BE2C (cell line): ENCODE measurements at regions not wholly inside any gene's neighbourhood (a gene's known extent, or its start where the extent isn't known, plus 50 kb on each side); places are given as distances from the start of the nearest gene placed in this dataset.

Experiments
- DNase-seq: peaks from one replicate; pipeline ENCODE4 v3.0.0-alpha.2; 2020
- H3K27me3 ChIP-seq: fragments of 250-450 bp; sonication (Bioruptor Pico); 2 replicates; pipeline ENCODE4 v1.5.1; 2020; ENCODE audit warnings: mild to moderate bottlenecking
- H3K36me3 ChIP-seq: fragments of 250-450 bp; sonication (Bioruptor Pico); 2 replicates; pipeline ENCODE4 v1.5.1; 2020; ENCODE audit warnings: mild to moderate bottlenecking
- H3K4me1 ChIP-seq: fragments of 250-450 bp; sonication (Bioruptor Pico); 2 replicates; pipeline ENCODE4 v1.5.1; 2020
- H3K4me3 ChIP-seq: 2 replicates; pipeline ENCODE4 v1.5.1; 2011; ENCODE audit warnings: low read depth, low read length
- H3K9me3 ChIP-seq: fragments of 250-450 bp; sonication (Bioruptor Pico); 2 replicates; pipeline ENCODE4 v1.5.1; 2020
- TF ChIP-seq, protein P1 (sequence below): IDR thresholded peaks from 2 replicates; pipeline ENCODE4 v1.5.1; 2012; ENCODE audit warnings: mild to moderate bottlenecking, low read depth, low read length

DNA sequence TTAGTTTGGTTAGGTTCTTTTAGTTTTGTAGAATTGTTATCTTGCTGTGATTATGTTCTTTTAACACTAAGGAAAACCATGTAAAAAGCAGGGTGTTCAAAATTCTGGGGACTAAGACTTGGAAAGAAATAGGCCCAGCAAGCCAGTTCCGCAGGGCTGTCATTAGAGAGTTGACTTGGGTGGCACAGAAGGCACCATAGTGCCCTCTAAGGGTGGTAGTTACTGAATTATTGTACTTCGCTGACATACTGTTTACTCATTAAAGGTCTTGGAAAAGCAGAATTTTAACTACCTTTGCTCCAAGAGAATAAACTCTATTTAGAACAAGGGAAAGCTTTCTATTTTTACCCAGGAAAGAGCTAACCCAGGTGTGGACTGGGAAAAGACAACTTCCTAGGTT is 86.5 kb downstream of the OTUD1 start:
- no peaks in the 10 kb centered on the region for H3K4me1 ChIP-seq
- TF ChIP-seq, protein P1, sequence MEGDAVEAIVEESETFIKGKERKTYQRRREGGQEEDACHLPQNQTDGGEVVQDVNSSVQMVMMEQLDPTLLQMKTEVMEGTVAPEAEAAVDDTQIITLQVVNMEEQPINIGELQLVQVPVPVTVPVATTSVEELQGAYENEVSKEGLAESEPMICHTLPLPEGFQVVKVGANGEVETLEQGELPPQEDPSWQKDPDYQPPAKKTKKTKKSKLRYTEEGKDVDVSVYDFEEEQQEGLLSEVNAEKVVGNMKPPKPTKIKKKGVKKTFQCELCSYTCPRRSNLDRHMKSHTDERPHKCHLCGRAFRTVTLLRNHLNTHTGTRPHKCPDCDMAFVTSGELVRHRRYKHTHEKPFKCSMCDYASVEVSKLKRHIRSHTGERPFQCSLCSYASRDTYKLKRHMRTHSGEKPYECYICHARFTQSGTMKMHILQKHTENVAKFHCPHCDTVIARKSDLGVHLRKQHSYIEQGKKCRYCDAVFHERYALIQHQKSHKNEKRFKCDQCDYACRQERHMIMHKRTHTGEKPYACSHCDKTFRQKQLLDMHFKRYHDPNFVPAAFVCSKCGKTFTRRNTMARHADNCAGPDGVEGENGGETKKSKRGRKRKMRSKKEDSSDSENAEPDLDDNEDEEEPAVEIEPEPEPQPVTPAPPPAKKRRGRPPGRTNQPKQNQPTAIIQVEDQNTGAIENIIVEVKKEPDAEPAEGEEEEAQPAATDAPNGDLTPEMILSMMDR: peak; percentile 12; the same call in 1 of the 2 replicates
- H3K27me3 ChIP-seq: no peaks in the 10 kb centered on the region
- H3K4me3 ChIP-seq: no peak overlapping the region
- no peak for DNase-seq
- no peaks in the 10 kb centered on the region for H3K36me3 ChIP-seq
- H3K9me3 ChIP-seq: no peaks in the 10 kb centered on the region

DNA sequence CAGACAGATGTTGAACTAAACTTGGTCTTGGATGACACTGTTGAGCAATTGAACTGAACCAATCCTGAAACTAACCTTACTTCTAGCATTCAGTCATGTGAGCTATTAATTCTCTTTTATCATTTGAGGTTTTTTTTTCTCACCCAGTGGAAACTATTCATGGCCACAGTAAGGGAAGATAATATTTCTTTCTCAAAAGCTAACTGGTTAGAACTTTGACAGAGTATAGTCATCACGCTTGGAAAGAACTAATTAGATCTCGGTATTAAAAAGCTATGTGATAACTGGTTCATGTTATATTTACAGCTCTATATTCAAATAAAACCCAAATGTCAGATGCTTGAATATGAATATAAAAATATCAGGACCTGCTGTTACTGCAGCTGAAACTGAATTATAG is 89.5 kb downstream of the OTUD1 start:
- DNase-seq: no peak
- TF ChIP-seq, protein P1: no peak
- Histone ChIP-seq H3K4me3 (no peak overlapping the region), H3K9me3 (no peaks in the 10 kb centered on the region), H3K27me3 (no peaks in the 10 kb centered on the region), H3K4me1 (no peaks in the 10 kb centered on the region), H3K36me3 (no peaks in the 10 kb centered on the region)

DNA sequence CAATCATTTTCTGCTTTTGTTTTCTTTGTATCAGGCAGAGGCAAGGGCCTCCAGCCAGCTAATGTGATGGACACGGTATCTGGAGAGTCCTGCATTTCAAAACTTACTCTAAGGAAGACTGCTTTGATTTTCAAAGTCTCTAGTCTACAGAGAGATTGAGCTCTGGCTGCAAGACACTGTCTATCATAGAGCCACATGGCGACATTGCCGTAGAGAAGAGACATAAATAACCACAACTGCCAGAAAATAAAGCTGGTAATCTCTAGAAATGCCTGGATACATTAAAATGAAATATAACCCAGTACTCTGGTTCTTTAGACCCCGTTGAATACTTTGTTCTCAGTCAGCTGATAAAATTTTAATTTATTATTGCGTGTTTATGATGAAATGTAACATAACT is 90.8 kb downstream of the OTUD1 start:
- TF ChIP-seq, protein P1: no peak
- no peaks in the 10 kb centered on the region for H3K9me3 ChIP-seq
- H3K27me3 ChIP-seq: no peaks in the 10 kb centered on the region
- no peaks in the 10 kb centered on the region for H3K36me3 ChIP-seq
- no peaks in the 10 kb centered on the region for H3K4me1 ChIP-seq
- DNase-seq: no peak
- no peak overlapping the region for H3K4me3 ChIP-seq

DNA sequence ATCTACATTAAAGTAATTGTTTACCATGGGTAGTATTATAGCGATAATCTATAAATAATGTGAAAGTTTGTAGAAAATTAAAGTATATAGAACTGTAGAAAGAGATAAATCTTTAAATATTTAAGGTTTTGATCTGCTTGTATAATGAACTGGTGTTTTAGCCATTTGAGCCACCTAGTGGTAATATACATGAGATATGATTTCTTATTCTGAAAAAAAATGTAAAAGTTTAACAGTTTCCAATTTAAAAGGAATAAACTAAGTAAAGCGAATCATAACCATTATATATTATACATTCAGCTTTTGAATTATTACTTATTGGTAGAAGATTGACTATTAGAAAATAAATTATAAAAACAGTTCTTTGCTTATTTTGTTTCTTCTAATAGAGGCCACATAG is 91.2 kb downstream of the OTUD1 start:
- no peaks in the 10 kb centered on the region for H3K27me3 ChIP-seq
- H3K4me1 ChIP-seq: no peaks in the 10 kb centered on the region
- no peak for DNase-seq
- no peaks in the 10 kb centered on the region for H3K9me3 ChIP-seq
- TF ChIP-seq, protein P1: no peak
- H3K36me3 ChIP-seq: no peaks in the 10 kb centered on the region
- H3K4me3 ChIP-seq: no peak overlapping the region

DNA sequence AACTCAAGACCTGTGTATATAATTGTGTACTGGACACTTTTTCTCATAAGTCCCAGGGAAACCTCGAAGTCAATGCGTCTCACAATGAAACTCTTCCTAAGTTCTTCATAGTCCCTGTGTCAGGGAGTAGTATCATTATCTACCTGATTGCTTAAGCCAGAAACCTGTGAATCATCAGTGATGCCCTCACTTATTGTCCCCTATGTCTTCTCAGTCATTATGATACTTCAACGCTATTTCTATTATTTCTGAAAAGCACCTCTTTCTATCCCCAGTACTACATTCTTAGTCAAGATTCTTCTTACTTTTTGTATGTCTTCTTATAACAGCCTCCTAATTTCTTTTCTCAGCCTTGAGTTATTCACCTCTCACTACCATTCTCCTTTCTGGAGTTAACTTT is 94.3 kb downstream of the OTUD1 start:
- no peaks in the 10 kb centered on the region for H3K36me3 ChIP-seq
- H3K4me3 ChIP-seq: no peak overlapping the region
- TF ChIP-seq, protein P1: no peak
- H3K27me3 ChIP-seq: no peaks in the 10 kb centered on the region
- H3K9me3 ChIP-seq: no peaks in the 10 kb centered on the region
- no peak for DNase-seq
- no peaks in the 10 kb centered on the region for H3K4me1 ChIP-seq

DNA sequence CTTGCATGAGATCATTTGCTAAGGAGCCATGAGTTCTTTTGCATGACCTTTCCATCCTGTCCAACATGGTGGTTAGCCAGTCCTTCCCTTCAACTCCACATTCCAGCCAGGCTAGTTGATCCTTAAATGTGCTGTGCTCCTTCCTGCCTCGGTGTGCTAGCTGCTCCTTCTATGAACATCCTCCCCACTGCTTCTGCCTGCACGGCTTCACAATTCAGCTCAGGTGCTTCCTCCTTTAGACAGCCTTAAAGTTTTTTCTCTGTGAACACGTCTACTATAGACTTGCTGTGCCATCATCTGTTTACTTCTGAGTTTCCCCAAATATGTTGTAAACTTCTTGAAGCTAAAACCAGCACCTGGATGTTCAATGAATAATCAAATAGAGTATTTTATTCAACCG is 95.5 kb downstream of the OTUD1 start:
- no peak overlapping the region for H3K4me3 ChIP-seq
- H3K27me3 ChIP-seq: no peaks in the 10 kb centered on the region
- TF ChIP-seq, protein P1: no peak
- H3K9me3 ChIP-seq: no peaks in the 10 kb centered on the region
- DNase-seq: no peak
- H3K4me1 ChIP-seq: no peaks in the 10 kb centered on the region
- H3K36me3 ChIP-seq: no peaks in the 10 kb centered on the region
